ENCODE measurements at regions not wholly inside any gene's neighbourhood (a gene's known extent, or its start where the extent isn't known, plus 50 kb on each side); places are given as distances from the start of the nearest gene placed in this dataset.

GRCh38 chr18:1922066-1922465 is 649.2 kb downstream of the METTL4 start:
- in situ Hi-C loops (cut with HindIII; ENCODE audit: low pct_unique_long_range_greater_than_20kb, low sequenced_read_pairs), result no loop called here

GRCh38 chr18:1928711-1929110 is 642.6 kb downstream of the METTL4 start:
- no peak for DNase-seq (ENCODE audit: low read depth, low spot score)
- in situ Hi-C loops (cut with HindIII; ENCODE audit: low pct_unique_long_range_greater_than_20kb, low sequenced_read_pairs), result no loop called here

More at GRCh38 chr18:1922066-1922465, 649.2 kb downstream of the METTL4 start:
- DNase-seq (ENCODE audit: low read depth, low spot score), result no peak

GRCh38 chr18:1929720-1930119 is 641.6 kb downstream of the METTL4 start:
- no peak for DNase-seq (ENCODE audit: low read depth, low spot score)

GRCh38 chr18:1930291-1931270 is 640.7 kb downstream of the METTL4 start:
- DNase-seq (ENCODE audit: low read depth, low spot score), result no peak
- in situ Hi-C loops (cut with HindIII; ENCODE audit: low pct_unique_long_range_greater_than_20kb, low sequenced_read_pairs), result no loop called here

More at GRCh38 chr18:1929720-1930119, 641.6 kb downstream of the METTL4 start:
- in situ Hi-C loops (cut with HindIII; ENCODE audit: low pct_unique_long_range_greater_than_20kb, low sequenced_read_pairs), result no loop called here

GRCh38 chr18:1952486-1952885 is 618.8 kb downstream of the METTL4 start:
- no peak for DNase-seq (ENCODE audit: low read depth, low spot score)
- in situ Hi-C loops (cut with HindIII; ENCODE audit: low pct_unique_long_range_greater_than_20kb, low sequenced_read_pairs), result no loop called here

GRCh38 chr18:1954583-1955312 is 616.6 kb downstream of the METTL4 start:
- in situ Hi-C loops (cut with HindIII; ENCODE audit: low pct_unique_long_range_greater_than_20kb, low sequenced_read_pairs), result no loop called here
- no peak for DNase-seq (ENCODE audit: low read depth, low spot score)

- in situ Hi-C loops (cut with HindIII; ENCODE audit: low pct_unique_long_range_greater_than_20kb, low sequenced_read_pairs), result no loop called here
- DNase-seq (ENCODE audit: low read depth, low spot score), result no peak
These were observed 612.5 kb downstream of the METTL4 start for GRCh38 chr18:1958798-1959197.

GRCh38 chr18:1965016-1965415 is 606.3 kb downstream of the METTL4 start:
- in situ Hi-C loops (cut with HindIII; ENCODE audit: low pct_unique_long_range_greater_than_20kb, low sequenced_read_pairs), result no loop called here
- DNase-seq (ENCODE audit: low read depth, low spot score), result no peak

GRCh38 chr18:1965541-1965940 is 605.8 kb downstream of the METTL4 start:
- no peak for DNase-seq (ENCODE audit: low read depth, low spot score)

GRCh38 chr18:1968801-1969498 is 602.4 kb downstream of the METTL4 start:
- in situ Hi-C loops (cut with HindIII; ENCODE audit: low pct_unique_long_range_greater_than_20kb, low sequenced_read_pairs), result no loop called here
- DNase-seq (ENCODE audit: low read depth, low spot score), result no peak

More at GRCh38 chr18:1965541-1965940, 605.8 kb downstream of the METTL4 start:
- in situ Hi-C loops (cut with HindIII; ENCODE audit: low pct_unique_long_range_greater_than_20kb, low sequenced_read_pairs), result no loop called here

- DNase-seq (ENCODE audit: low read depth, low spot score), result no peak
- in situ Hi-C loops (cut with HindIII; ENCODE audit: low pct_unique_long_range_greater_than_20kb, low sequenced_read_pairs), result no loop called here
These were observed 594.8 kb downstream of the METTL4 start for GRCh38 chr18:1976484-1976883.

- no peak for DNase-seq (ENCODE audit: low read depth, low spot score)
- in situ Hi-C loops (cut with HindIII; ENCODE audit: low pct_unique_long_range_greater_than_20kb, low sequenced_read_pairs), result no loop called here
These were observed 589.2 kb downstream of the METTL4 start for GRCh38 chr18:1982056-1982455.

GRCh38 chr18:1983746-1984515 is 587.4 kb downstream of the METTL4 start:
- no peak for DNase-seq (ENCODE audit: low read depth, low spot score)
- in situ Hi-C loops (cut with HindIII; ENCODE audit: low pct_unique_long_range_greater_than_20kb, low sequenced_read_pairs), result no loop called here

GRCh38 chr18:1993866-1994265 is 577.4 kb downstream of the METTL4 start:
- DNase-seq (ENCODE audit: low read depth, low spot score), result no peak
- in situ Hi-C loops (cut with HindIII; ENCODE audit: low pct_unique_long_range_greater_than_20kb, low sequenced_read_pairs), result no loop called here

GRCh38 chr18:1994471-1994870 is 576.8 kb downstream of the METTL4 start:
- no peak for DNase-seq (ENCODE audit: low read depth, low spot score)
- in situ Hi-C loops (cut with HindIII; ENCODE audit: low pct_unique_long_range_greater_than_20kb, low sequenced_read_pairs), result no loop called here

GRCh38 chr18:1995041-1995612 is 576.2 kb downstream of the METTL4 start:
- DNase-seq (ENCODE audit: low read depth, low spot score), result no peak
- in situ Hi-C loops (cut with HindIII; ENCODE audit: low pct_unique_long_range_greater_than_20kb, low sequenced_read_pairs), result no loop called here

GRCh38 chr18:1998121-1998520 is 573.2 kb downstream of the METTL4 start:
- in situ Hi-C loops (cut with HindIII; ENCODE audit: low pct_unique_long_range_greater_than_20kb, low sequenced_read_pairs), result no loop called here

More at GRCh38 chr18:1998121-1998520, 573.2 kb downstream of the METTL4 start:
- DNase-seq (ENCODE audit: low read depth, low spot score), result no peak
